Urinary bladder (tissue), 3 donors: ENCODE measurements at regions not wholly inside any gene's neighbourhood (a gene's known extent, or its start where the extent isn't known, plus 50 kb on each side); places are given as distances from the start of the nearest gene placed in this dataset.

ENCODE experiments used
- DNase-seq: peaks from one replicate; pipeline ENCODE4 v3.0.0-alpha.2; 2015; ENCODE audit errors: extremely low spot score
- H3K27ac ChIP-seq: one replicate; pipeline ENCODE4 v1.5.1; 2013; ENCODE audit warnings: low read depth, mild to moderate bottlenecking, moderate library complexity
- H3K36me3 ChIP-seq: one replicate; pipeline ENCODE4 v1.6.1; 2013; ENCODE audit warnings: mild to moderate bottlenecking, moderate library complexity; ENCODE audit not compliant: insufficient read depth
- H3K4me1 ChIP-seq: one replicate; pipeline ENCODE4 v1.6.1; 2013; ENCODE audit warnings: mild to moderate bottlenecking, moderate library complexity; ENCODE audit not compliant: insufficient read depth
- H3K4me3 ChIP-seq: one replicate; pipeline ENCODE4 v1.5.1; 2013; ENCODE audit warnings: low read depth, low read length
- WGBS: extraction: QIAGEN DNeasy Blood & Tissue Kit; methylation state at CpG from one replicate; pipeline ENCODE4 v1.1.7; 2013; 5-methylcytosine and 5-hydroxymethylcytosine counted together
- donor health status: healthy with polysubstance abuse.
- donor health status: healthy.

DNA sequence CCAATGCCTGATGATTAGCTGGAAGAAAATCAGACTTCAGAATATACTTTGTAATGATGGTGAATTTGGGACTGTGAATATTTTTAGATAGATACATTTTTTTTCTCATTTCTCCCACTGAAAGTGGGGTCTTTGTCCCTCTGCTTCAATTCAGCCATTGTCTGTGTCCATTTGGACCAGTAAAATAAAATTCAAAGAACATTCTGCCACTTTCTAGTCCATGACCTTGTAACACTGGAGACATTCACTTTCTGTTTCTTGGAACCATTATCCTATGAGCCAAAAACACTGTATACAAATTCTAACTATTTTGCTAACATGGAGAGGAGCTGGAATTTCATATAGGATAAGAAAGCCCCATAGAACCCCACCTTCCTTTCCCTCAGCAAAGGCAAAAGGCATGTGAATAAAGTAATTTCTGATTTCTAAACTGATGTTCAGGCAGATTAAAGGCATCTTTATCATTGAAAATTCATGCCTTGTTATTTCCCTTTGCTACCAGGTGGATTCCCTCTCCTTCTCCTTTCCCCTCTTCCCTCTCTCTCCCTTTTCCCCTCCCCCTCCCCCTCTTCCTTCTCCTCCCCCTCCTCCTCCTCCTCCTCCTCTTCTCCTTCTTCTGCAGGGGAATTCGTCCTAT lies 2010.4 kb upstream of the LRRTM1 start:
- Histone ChIP-seq H3K27ac (no peak overlapping the region), H3K4me3 (no peak overlapping the region), H3K4me1 (no peaks in the 10 kb centered on the region), H3K36me3 (no peaks in the 10 kb centered on the region)
- 71% methylated on average over 1 of the region's 1 CpG for WGBS
- no peak for DNase-seq

DNA sequence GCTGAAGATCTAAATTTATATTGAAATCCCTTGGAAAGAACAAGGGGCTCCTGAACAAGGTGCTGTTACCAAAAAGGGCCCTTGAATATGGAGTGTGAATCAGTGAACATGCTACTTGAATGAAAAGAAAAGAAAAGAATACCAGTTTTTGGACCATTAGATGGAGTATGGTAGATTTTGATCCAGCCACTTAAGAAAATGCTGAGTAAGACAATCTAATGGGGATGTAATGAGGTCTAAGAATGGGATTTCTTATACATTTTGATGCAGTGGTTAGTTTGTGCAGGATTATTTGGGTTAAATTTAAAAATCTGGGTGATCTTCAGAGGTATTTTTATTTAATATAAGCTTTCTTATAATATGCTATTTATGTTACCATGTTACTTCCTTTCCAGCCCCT lies 2003.0 kb upstream of the LRRTM1 start:
- DNase-seq = no peak
- no peaks in the 10 kb centered on the region for H3K4me1 ChIP-seq
- H3K4me3 ChIP-seq = no peak overlapping the region
- no peak overlapping the region for H3K27ac ChIP-seq
- H3K36me3 ChIP-seq = no peaks in the 10 kb centered on the region

- Histone ChIP-seq H3K4me1 (no peaks in the 10 kb centered on the region), H3K4me3 (no peak overlapping the region), H3K27ac (no peak overlapping the region), H3K36me3 (no peaks in the 10 kb centered on the region)
- 93% methylated on average over 5 of the region's 5 CpGs for WGBS
- no peak for DNase-seq
These were observed 1997.0 kb upstream of the LRRTM1 start for GRCh38 chr2:82301506-82301905.

GRCh38 chr2:82289446-82289845 lies 1984.9 kb upstream of the LRRTM1 start:
- Histone ChIP-seq H3K36me3 (no peaks in the 10 kb centered on the region), H3K4me1 (no peaks in the 10 kb centered on the region), H3K27ac (no peak overlapping the region), H3K4me3 (no peak overlapping the region)
- DNase-seq = no peak
- WGBS = 50% methylated on average over 1 of the region's 1 CpG

- H3K4me1 ChIP-seq = no peaks in the 10 kb centered on the region
- WGBS = 87% methylated on average over 2 of the region's 2 CpGs
- H3K4me3 ChIP-seq = no peak overlapping the region
- H3K27ac ChIP-seq = no peak overlapping the region
- DNase-seq = no peak
- H3K36me3 ChIP-seq = no peaks in the 10 kb centered on the region
These were observed 1978.5 kb upstream of the LRRTM1 start for GRCh38 chr2:82283075-82283474.

DNA sequence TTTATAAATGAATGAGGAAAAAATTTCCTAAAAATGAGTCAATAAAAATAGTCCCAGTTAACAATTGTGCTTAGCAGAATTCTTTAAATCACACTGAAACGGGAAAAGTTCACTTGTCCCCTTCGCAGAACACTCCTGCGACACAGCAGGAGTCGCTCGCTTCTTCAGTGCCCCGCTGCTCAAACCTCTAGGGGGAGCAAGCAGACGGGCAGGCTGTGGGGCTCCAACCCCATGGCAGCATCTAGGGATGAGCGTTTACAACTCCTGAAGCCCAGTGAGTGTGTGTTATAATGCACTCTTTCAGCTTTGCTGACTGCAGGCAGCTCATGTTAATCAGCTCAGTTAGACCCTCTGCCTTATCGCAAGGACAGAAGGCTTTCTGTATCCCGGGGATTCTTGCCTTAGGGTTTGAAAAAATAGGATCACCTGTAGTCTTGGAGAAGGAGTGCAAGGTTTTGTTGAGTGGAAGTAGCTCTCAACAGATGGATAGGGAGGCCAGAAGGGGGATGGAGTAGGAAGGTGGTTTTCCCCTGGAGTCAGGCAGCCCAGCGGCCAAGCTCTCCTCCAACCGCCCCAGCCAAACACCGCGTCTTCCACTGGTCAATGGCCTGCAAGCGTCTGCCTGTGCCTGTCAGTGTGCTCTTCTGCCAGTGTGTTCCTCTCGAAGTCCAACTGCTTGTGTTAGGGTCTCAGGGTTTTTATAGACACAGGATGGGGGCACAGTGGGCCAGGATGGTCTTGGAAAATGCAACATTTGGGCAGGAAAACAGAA lies 1977.7 kb upstream of the LRRTM1 start:
- WGBS = 87% methylated on average over 16 of the region's 16 CpGs

DNA sequence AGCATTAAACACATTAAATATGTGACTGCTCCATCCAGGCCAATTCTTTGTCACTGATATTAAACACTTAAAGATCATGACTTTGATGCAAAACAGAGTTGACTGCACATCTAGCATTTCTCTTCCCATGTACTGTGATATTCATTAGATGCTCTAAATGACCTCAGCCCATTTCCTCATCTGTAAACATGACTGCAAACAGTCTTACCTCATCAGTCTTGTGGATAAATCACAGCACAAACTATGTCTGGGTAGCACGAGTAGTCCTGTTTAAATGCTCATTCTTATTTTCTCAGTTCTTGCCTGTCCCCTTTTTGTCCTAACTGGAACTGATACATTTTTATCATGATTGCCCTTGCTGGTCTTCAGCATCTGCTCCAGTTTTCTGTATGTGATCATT lies 1974.8 kb upstream of the LRRTM1 start:
- H3K4me3 ChIP-seq = no peak overlapping the region
- WGBS = 64% methylated on average over 1 of the region's 1 CpG
- H3K4me1 ChIP-seq = no peaks in the 10 kb centered on the region
- no peaks in the 10 kb centered on the region for H3K36me3 ChIP-seq
- no peak for DNase-seq
- H3K27ac ChIP-seq = no peak overlapping the region

More for the DNA sequence above, 1977.7 kb upstream of the LRRTM1 start:
- H3K27ac ChIP-seq = no peak overlapping the region
- no peak overlapping the region for H3K4me3 ChIP-seq
- no peaks in the 10 kb centered on the region for H3K36me3 ChIP-seq
- no peaks in the 10 kb centered on the region for H3K4me1 ChIP-seq
- DNase-seq = no peak

GRCh38 chr2:82278416-82278815 lies 1973.9 kb upstream of the LRRTM1 start:
- Histone ChIP-seq H3K4me1 (no peaks in the 10 kb centered on the region), H3K36me3 (no peaks in the 10 kb centered on the region), H3K4me3 (no peak overlapping the region), H3K27ac (no peak overlapping the region)
- no peak for DNase-seq
- 96% methylated on average over 1 of the region's 1 CpG for WGBS

DNA sequence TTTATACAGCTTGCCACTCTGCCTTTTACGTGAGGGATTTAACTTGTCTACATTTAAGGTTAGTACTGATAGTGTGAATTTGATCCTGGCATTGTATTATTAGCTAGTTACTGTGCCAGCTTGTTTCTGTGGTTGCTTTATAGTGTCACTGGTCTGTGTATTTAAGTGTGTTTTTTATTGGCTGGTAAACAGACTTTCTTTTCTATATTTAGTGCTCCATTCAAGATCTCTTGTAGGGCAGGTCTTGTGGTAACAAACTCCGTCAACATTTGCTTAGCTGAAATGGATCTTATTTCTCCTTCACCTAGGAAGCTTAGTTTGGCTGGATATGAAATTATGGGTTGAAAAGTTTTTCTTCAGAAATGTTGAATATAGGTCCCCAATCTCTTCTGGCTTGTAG lies 1971.0 kb upstream of the LRRTM1 start:
- 70% methylated on average over 2 of the region's 2 CpGs for WGBS

DNA sequence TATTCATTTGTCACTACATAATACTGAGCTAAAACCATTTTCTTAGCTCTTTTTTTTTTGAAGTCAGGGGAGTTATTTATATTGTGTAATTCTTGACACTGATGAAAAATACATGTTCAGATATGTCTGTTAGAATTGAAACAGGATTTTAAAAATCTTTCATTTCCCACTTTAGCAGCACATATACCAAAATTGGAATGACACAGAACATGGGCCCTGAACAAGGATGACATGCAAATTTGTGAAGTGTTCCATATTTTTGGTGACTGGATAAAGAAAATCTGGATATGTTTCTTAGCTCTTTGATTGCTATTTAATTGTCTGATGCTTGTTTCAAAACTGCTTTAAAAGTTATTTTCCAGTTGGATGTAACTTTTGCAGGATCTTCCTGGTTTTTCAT lies 1963.9 kb upstream of the LRRTM1 start:
- H3K4me1 ChIP-seq = no peaks in the 10 kb centered on the region
- H3K27ac ChIP-seq = no peak overlapping the region
- no peak for DNase-seq

More for the DNA sequence above, 1971.0 kb upstream of the LRRTM1 start:
- H3K4me3 ChIP-seq = no peak overlapping the region
- no peak for DNase-seq
- no peak overlapping the region for H3K27ac ChIP-seq
- no peaks in the 10 kb centered on the region for H3K36me3 ChIP-seq
- no peaks in the 10 kb centered on the region for H3K4me1 ChIP-seq

DNA sequence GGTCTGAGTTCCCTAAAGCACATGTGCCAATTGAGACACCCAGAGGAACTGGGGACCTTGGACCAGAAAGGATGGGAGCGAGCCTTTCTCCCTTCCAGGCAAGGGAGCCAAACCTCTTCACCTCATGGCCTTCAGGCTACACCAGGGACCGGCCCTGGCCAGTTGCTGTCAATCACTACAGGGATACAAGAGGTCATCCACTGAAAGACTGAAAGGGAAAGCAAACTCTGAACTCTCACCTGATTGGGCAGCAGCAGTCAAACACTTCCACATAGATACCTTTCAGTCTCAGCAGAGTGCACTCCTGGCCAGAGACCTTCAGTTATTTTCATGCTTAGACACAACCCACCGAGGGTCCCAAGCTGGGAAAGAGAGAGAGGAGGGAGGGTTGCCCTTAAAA lies 1956.0 kb upstream of the LRRTM1 start:
- WGBS = 94% methylated on average over 3 of the region's 3 CpGs
- no peaks in the 10 kb centered on the region for H3K36me3 ChIP-seq
- H3K27ac ChIP-seq = no peak overlapping the region
- DNase-seq = no peak
- no peak overlapping the region for H3K4me3 ChIP-seq
- H3K4me1 ChIP-seq = no peaks in the 10 kb centered on the region

More for the DNA sequence above, 1963.9 kb upstream of the LRRTM1 start:
- H3K36me3 ChIP-seq = no peaks in the 10 kb centered on the region
- H3K4me3 ChIP-seq = no peak overlapping the region

DNA sequence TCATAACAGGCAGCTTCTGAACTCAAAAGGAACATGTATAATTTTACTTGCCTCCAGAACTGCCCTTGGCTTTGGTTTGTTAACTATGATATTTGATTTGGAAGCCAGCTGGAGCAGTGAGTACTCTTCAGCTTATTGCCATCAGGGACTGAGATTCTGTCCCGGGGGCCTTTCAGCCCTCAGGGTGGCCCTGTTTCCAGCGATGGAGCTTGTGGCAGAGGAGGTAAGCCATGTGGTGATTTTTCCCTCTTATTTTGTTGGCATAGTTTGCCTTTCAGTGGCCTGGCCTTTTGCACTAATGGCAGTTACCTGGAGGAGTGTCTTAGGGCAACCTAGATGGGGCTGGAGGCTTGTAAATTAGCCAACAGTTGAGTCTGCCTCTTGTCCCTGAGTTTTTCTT lies 1955.0 kb upstream of the LRRTM1 start:
- 80% methylated on average over 2 of the region's 2 CpGs for WGBS
- DNase-seq = no peak
- no peak overlapping the region for H3K27ac ChIP-seq
- H3K4me1 ChIP-seq = no peaks in the 10 kb centered on the region
- H3K36me3 ChIP-seq = no peaks in the 10 kb centered on the region
- H3K4me3 ChIP-seq = no peak overlapping the region

- peak; percentile 43 for DNase-seq
- Histone ChIP-seq H3K4me3 (no peak overlapping the region), H3K27ac (no peak overlapping the region), H3K4me1 (no peaks in the 10 kb centered on the region), H3K36me3 (no peaks in the 10 kb centered on the region)
- WGBS = 23% methylated on average over 2 of the region's 2 CpGs
These were observed 1953.4 kb upstream of the LRRTM1 start for GRCh38 chr2:82257796-82258555.
